ENCODE measurements at regions not wholly inside any gene's neighbourhood (a gene's known extent, or its start where the extent isn't known, plus 50 kb on each side); places are given as distances from the start of the nearest gene placed in this dataset.

DNA sequence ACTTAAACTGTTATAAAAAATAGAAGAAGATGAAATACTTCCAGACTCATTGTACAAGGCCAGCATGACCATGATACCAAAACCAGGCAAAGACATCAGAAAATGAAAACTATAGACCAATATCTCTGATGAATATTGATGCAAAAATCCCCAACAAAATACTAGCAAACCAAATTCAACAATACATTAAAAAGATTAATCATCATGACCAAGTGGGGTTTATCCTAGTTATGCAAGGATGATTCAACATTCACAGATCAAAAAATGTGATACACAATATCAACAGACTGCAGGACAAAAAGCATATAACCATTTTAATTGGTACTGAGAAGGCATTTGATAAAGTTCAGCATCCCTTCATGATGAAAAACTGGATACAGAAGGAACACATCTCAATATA, 824.5 kb upstream of the RAG2 start:
- TF ChIP-seq, protein P1, sequence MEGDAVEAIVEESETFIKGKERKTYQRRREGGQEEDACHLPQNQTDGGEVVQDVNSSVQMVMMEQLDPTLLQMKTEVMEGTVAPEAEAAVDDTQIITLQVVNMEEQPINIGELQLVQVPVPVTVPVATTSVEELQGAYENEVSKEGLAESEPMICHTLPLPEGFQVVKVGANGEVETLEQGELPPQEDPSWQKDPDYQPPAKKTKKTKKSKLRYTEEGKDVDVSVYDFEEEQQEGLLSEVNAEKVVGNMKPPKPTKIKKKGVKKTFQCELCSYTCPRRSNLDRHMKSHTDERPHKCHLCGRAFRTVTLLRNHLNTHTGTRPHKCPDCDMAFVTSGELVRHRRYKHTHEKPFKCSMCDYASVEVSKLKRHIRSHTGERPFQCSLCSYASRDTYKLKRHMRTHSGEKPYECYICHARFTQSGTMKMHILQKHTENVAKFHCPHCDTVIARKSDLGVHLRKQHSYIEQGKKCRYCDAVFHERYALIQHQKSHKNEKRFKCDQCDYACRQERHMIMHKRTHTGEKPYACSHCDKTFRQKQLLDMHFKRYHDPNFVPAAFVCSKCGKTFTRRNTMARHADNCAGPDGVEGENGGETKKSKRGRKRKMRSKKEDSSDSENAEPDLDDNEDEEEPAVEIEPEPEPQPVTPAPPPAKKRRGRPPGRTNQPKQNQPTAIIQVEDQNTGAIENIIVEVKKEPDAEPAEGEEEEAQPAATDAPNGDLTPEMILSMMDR (IDR thresholded peaks at IDR 0.05; ENCODE audit: low read depth, low read length) = no peak
- H3K4me3 ChIP-seq (ENCODE audit: low read depth, low read length) = no peak overlapping the region

DNA sequence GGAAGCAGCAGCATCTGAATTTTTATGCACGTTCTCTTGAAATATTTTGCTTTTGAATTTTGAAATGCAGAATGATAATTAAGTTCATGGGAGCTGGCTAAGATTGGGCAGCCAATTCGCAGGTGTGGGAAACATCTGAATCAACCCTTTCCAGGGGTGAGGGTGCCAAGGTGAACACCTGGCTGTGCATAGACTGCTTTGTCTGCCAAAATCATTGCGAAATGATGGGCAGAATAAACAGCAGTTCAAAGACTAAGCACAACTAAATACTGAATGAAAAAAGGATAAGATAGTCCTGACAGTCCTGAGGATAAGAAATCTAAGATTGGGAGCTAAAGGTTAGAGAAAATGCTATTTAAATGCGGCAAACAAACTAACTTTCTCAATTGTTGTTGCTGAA, 813.3 kb upstream of the RAG2 start:
- H3K4me3 ChIP-seq (ENCODE audit: low read depth, low read length) = no peak overlapping the region
- TF ChIP-seq, protein P1 (IDR thresholded peaks at IDR 0.05; ENCODE audit: low read depth, low read length) = no peak

DNA sequence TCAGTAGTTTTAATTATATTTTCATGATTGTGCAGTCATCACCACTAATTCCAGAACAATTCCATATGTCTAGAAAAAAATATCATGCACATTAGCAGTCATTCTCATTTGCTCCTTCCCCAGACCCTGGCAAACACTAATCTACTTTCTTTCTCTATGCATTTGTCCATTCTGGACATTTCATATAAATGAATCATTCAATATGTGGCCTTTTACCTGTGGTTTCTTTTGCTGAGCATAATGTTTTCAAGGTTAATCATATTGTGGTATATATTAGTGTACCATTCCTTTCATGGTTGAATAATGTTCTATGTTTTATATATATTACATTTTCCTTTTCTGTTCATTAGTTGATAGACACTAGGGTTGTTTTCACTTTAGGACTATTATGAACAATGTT, 811.1 kb upstream of the RAG2 start:
- TF ChIP-seq, protein P1 (IDR thresholded peaks at IDR 0.05; ENCODE audit: low read depth, low read length) = no peak
- no peak overlapping the region for H3K4me3 ChIP-seq (ENCODE audit: low read depth, low read length)

GRCh38 chr11:37407461-37407860, 809.4 kb upstream of the RAG2 start:
- TF ChIP-seq, protein P1 (IDR thresholded peaks at IDR 0.05; ENCODE audit: low read depth, low read length) = no peak
- H3K4me3 ChIP-seq (ENCODE audit: low read depth, low read length) = no peak overlapping the region

- H3K4me3 ChIP-seq (ENCODE audit: low read depth, low read length) = no peak overlapping the region
- TF ChIP-seq, protein P1 (IDR thresholded peaks at IDR 0.05; ENCODE audit: low read depth, low read length) = no peak
Observed at GRCh38 chr11:37406651-37407050, 808.6 kb upstream of the RAG2 start.

DNA sequence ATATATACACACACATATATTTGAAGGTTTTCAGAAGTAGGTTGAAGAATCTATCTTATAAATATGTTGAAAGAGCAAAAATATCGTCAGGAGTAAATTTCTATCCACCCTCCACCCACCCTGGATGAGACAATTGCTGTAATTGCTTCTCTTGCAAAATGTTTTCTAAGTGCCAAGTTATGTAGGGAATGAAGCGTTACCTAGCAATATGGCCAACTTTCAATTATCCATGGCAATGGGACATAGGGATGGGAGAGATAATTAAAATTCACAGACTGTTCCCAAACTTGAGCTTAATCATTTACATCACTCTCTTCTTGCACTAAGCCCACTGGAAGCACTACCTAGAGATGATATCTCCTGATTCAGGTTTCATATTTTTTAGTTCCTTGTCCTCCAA, 806.2 kb upstream of the RAG2 start:
- no peak overlapping the region for H3K4me3 ChIP-seq (ENCODE audit: low read depth, low read length)
- TF ChIP-seq, protein P1 (IDR thresholded peaks at IDR 0.05; ENCODE audit: low read depth, low read length) = no peak

DNA sequence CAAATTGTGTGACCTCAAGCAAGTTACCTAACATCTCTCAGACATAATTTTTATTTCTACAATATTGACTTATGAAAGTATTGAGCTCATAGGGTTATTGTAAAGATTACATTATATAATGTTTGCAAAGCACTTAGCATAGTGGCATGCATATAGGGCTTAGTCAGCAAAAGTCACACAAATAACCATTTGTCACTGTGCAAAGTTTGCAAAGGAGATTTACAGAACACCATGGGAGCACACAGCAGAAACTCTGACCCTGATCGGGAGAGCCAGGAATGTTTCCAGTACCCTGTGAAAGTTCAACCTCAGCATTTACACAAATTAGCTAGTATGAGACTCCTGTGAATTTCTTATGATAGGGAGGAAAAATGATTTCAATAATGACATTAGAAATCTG, 804.6 kb upstream of the RAG2 start:
- TF ChIP-seq, protein P1 (IDR thresholded peaks at IDR 0.05; ENCODE audit: low read depth, low read length) = no peak
- H3K4me3 ChIP-seq (ENCODE audit: low read depth, low read length) = no peak overlapping the region

Data from WI38 (cell line).